HepG2 (cell line): ENCODE measurements at regions not wholly inside any gene's neighbourhood (a gene's known extent, or its start where the extent isn't known, plus 50 kb on each side); places are given as distances from the start of the nearest gene placed in this dataset.

Experiments
- ATAC-seq: fragments of 200-7000 bp; cut with Tn5 transposase; 3 replicates; pipeline ENCODE4 v1.9.1; 2020; ENCODE audit warnings: mild to moderate bottlenecking, moderate library complexity
- BruUV-seq: library from RNA; stranded (reverse); fragments of 400-500 nt; replicated peaks from 2 replicates; lab custom pipeline; 2021; lab: Mats Ljungman, UMichigan
- CTCF ChIA-PET: fragments of 300-600 bp; formaldehyde crosslinking; extraction: SDS; loops from one replicate; lab custom pipeline; 2021; ENCODE audit warnings: low total read pairs, inconsistent platforms, low intra/inter-chr PET ratio; lab: Yijun Ruan, JAX
- POLR2A ChIA-PET: fragments of 350-600 bp; sonication (Branson Sonifier 250); formaldehyde crosslinking; loops from one replicate; lab custom pipeline; 2020; ENCODE audit warnings: antibody characterized with exemption, inconsistent platforms; lab: Yijun Ruan, JAX
- DNase-seq: peaks from one replicate; pipeline ENCODE4 v3.0.0-alpha.2; 2015; ENCODE audit warnings: low spot score
- FAIRE-seq: peaks from 3 replicates; lab custom pipeline; 2011; peaks lifted over from hg19 to GRCh38; lab: Jason Lieb, UNC
- H2AFZ ChIP-seq: one replicate; pipeline ENCODE4 v1.6.1; 2011; ENCODE audit warnings: low read length, inconsistent platforms
- H3K27ac ChIP-seq: fragments of 300-600 bp; 3 replicates; pipeline ENCODE4 v1.8.0; 2011; ENCODE audit warnings: mixed run types, mild to moderate bottlenecking, mixed read lengths, low read length, inconsistent platforms; ENCODE audit not compliant: insufficient read depth; ENCODE audit errors: extremely low read length
- H3K27me3 ChIP-seq, 2 experiments: fragments of 200-600 bp in 1 of 2; 2 replicates in 1 of 2; 3 replicates in 1 of 2; pipeline versions ENCODE4 v1.6.0 to v1.8.0; 2011; ENCODE audit warnings: low read length in 2 of 2, mild to moderate bottlenecking in 2 of 2, moderate library complexity in 2 of 2, inconsistent platforms in 1 of 2; ENCODE audit not compliant: insufficient read depth in 2 of 2, control insufficient read depth in 1 of 2
- H3K36me3 ChIP-seq, 2 experiments: fragments of 200-600 bp in 1 of 2; replicated peaks in 1 of 2; 2 replicates in 1 of 2; 3 replicates in 1 of 2; pipeline versions ENCODE4 v1.5.1 to v1.8.0; 2011; ENCODE audit warnings: low read length in 2 of 2, inconsistent platforms in 1 of 2; ENCODE audit not compliant: insufficient read depth in 2 of 2, control insufficient read depth in 1 of 2
- H3K4me1 ChIP-seq: 2 replicates; pipeline ENCODE4 v1.5.1; 2012; ENCODE audit warnings: low read length, inconsistent platforms; ENCODE audit not compliant: insufficient read depth
- H3K4me2 ChIP-seq: 2 replicates; pipeline ENCODE4 v1.6.0; 2011; ENCODE audit warnings: low read depth, low read length, inconsistent platforms
- H3K4me3 ChIP-seq, 3 experiments: fragments of 200-600 bp in 1 of 3; sonication (generic), shearing (Covaris generic) in 1 of 3; replicated peaks in 1 of 3; 2 replicates each; pipeline ENCODE4 v1.5.1; 2011 to 2016; ENCODE audit warnings: low read length in 3 of 3, inconsistent platforms in 2 of 3, low read depth in 2 of 3, mild to moderate bottlenecking in 2 of 3, control low read depth in 1 of 3, mixed read lengths in 1 of 3; ENCODE audit not compliant: insufficient read depth in 1 of 3
- H3K79me2 ChIP-seq: one replicate; pipeline ENCODE4 v1.6.1; 2011; ENCODE audit warnings: low read length, inconsistent platforms; ENCODE audit not compliant: insufficient read depth
- H3K9ac ChIP-seq: 2 replicates; pipeline ENCODE4 v1.6.0; 2011; ENCODE audit warnings: mild to moderate bottlenecking, low read depth, low read length, inconsistent platforms; ENCODE audit not compliant: insufficient read depth
- H3K9me3 ChIP-seq: 2 replicates; pipeline ENCODE4 v1.5.1; 2012; ENCODE audit warnings: mild to moderate bottlenecking, low read length
- H4K20me1 ChIP-seq: 2 replicates; pipeline ENCODE4 v1.6.0; 2011; ENCODE audit warnings: inconsistent platforms, mild to moderate bottlenecking, low read length, moderate library complexity; ENCODE audit not compliant: insufficient read depth
- IRX3 ChIP-seq: sonication (generic); formaldehyde crosslinking; IDR thresholded peaks from 2 replicates; pipeline ENCODE4 v1.8.1; 2023; ENCODE audit warnings: mild to moderate bottlenecking, low read depth, missing genetic modification reagents, borderline replicate concordance
- PITX1 ChIP-seq: sonication (generic); formaldehyde crosslinking; IDR thresholded peaks from 2 replicates; pipeline ENCODE4 v1.5.1; 2020; ENCODE audit warnings: mild to moderate bottlenecking, missing genetic modification reagents
- SCMH1 ChIP-seq: sonication (generic); formaldehyde crosslinking; IDR thresholded peaks from 2 replicates; pipeline ENCODE4 v1.9.0; 2021; ENCODE audit warnings: missing genetic modification reagents, mild to moderate bottlenecking, borderline replicate concordance
- ZMYM4 ChIP-seq: sonication (generic); formaldehyde crosslinking; IDR thresholded peaks from 2 replicates; pipeline ENCODE4 v1.8.1; 2023; ENCODE audit warnings: mild to moderate bottlenecking, missing genetic modification reagents
- ZNF350 ChIP-seq: sonication (generic); formaldehyde crosslinking; IDR thresholded peaks from 2 replicates; pipeline ENCODE4 v1.4.0; 2020; ENCODE audit warnings: mild to moderate bottlenecking, low read depth, missing genetic modification reagents, borderline replicate concordance
- ZNF432 ChIP-seq: sonication (generic); formaldehyde crosslinking; IDR thresholded peaks from 2 replicates; pipeline ENCODE4 v1.5.0; 2020; ENCODE audit warnings: missing genetic modification reagents, mild to moderate bottlenecking, borderline replicate concordance
- ZNF546 ChIP-seq: sonication (generic); formaldehyde crosslinking; conservative IDR thresholded peaks from 2 replicates; pipeline ENCODE4 v1.8.1; 2023; ENCODE audit warnings: mild to moderate bottlenecking, missing genetic modification reagents
- ZNF629 ChIP-seq: sonication (generic); formaldehyde crosslinking; conservative IDR thresholded peaks from 2 replicates; pipeline ENCODE4 v1.5.0; 2020; ENCODE audit warnings: missing genetic modification reagents
- WGBS: methylation state at CpG from one replicate; pipeline ENCODE4 v1.1.6; 2017; ENCODE audit warnings: low lambda C conversion rate; 5-methylcytosine and 5-hydroxymethylcytosine counted together
- in situ Hi-C: cut with HindIII; loops from 2 replicates; pipeline ENCODE4 v1.10.0; 2017; ENCODE audit warnings: low pct_unique_long_range_greater_than_20kb; ENCODE audit not compliant: extremely low pct_ligation_motif_present
- intact Hi-C: fragments of 100-400 bp; cut with micrococcal nuclease; formaldehyde crosslinking; loops from one replicate; pipeline ENCODE4 v1.10.0; 2022; ENCODE audit not compliant: unreplicated experiment
- TF ChIP-seq, protein P1 (sequence below): IDR thresholded peaks from 2 replicates; pipeline ENCODE4 v1.6.1; 2016; ENCODE audit warnings: missing compliant biosample characterization, missing genetic modification reagents, borderline replicate concordance
- TF ChIP-seq, protein P2 (sequence below): sonication (generic); formaldehyde crosslinking; IDR thresholded peaks from 2 replicates; pipeline ENCODE4 v1.4.0; 2020; ENCODE audit warnings: mild to moderate bottlenecking, missing genetic modification reagents
- TF ChIP-seq, protein P3 (sequence below), 2 experiments: sonication (generic) in 1 of 2; formaldehyde crosslinking in 1 of 2; IDR thresholded peaks; 2 replicates each; pipeline versions ENCODE4 v1.4.0 to v1.6.1; 2018 to 2020; ENCODE audit warnings: missing genetic modification reagents in 2 of 2, borderline replicate concordance in 1 of 2, low read depth in 1 of 2, mild to moderate bottlenecking in 1 of 2, missing biosample characterization in 1 of 2
- TF ChIP-seq, protein P4 (sequence below): sonication (generic); formaldehyde crosslinking; conservative IDR thresholded peaks from 2 replicates; pipeline ENCODE4 v1.8.0; 2022; ENCODE audit warnings: mild to moderate bottlenecking, moderate library complexity, missing genetic modification reagents

DNA sequence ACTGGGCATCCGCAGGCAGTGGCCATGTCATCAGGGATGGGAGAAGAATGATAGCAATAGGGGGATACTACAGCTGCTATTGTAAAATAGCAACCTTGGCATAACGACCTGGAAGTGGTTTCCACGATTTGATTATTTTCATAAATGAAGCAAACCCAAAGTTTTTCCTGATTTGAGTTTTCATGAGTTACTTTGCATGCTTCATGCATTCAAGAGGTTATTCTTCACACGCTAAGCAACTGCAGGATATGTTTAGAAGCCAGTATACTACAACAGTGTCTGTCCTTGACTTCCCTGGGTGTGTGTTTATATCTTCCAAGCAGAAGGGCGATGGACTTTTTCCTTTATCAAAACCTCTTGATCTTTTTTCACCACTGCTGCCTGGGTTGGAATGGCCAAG, 281.1 kb upstream of the DUSP10 start:
- H3K79me2 ChIP-seq, result no peaks in the 10 kb centered on the region
- no peaks in the 10 kb centered on the region for H3K27me3 ChIP-seq
- 0 out of 2 replicates have a peak, but pooled peaks cover 4% of the 10 kb centered on the region for H3K4me1 ChIP-seq
- DNase-seq (no peak), FAIRE-seq (no peak), ATAC-seq (no peak)
- in situ Hi-C loops (no loop called here), intact Hi-C loops (no loop called here)
- ChIA-PET POLR2A (no interaction called here), CTCF (no interaction called here)
- H3K36me3 ChIP-seq, result no peaks in the 10 kb centered on the region
- TF ChIP-seq, protein P1, sequence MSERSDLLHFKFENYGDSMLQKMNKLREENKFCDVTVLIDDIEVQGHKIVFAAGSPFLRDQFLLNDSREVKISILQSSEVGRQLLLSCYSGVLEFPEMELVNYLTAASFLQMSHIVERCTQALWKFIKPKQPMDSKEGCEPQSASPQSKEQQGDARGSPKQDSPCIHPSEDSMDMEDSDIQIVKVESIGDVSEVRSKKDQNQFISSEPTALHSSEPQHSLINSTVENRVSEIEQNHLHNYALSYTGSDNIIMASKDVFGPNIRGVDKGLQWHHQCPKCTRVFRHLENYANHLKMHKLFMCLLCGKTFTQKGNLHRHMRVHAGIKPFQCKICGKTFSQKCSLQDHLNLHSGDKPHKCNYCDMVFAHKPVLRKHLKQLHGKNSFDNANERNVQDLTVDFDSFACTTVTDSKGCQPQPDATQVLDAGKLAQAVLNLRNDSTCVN (CRISPR knock-in tag), result no peak
- TF ChIP-seq ZNF432 (CRISPR knock-in tag) (no peak), ZNF350 (CRISPR knock-in tag) (no peak), ZNF546 (no peak), IRX3 (CRISPR knock-in tag) (no peak), SCMH1 (CRISPR knock-in tag) (no peak), ZNF629 (CRISPR knock-in tag) (no peak), PITX1 (no peak), ZMYM4 (CRISPR knock-in tag) (no peak)
- TF ChIP-seq, protein P2, sequence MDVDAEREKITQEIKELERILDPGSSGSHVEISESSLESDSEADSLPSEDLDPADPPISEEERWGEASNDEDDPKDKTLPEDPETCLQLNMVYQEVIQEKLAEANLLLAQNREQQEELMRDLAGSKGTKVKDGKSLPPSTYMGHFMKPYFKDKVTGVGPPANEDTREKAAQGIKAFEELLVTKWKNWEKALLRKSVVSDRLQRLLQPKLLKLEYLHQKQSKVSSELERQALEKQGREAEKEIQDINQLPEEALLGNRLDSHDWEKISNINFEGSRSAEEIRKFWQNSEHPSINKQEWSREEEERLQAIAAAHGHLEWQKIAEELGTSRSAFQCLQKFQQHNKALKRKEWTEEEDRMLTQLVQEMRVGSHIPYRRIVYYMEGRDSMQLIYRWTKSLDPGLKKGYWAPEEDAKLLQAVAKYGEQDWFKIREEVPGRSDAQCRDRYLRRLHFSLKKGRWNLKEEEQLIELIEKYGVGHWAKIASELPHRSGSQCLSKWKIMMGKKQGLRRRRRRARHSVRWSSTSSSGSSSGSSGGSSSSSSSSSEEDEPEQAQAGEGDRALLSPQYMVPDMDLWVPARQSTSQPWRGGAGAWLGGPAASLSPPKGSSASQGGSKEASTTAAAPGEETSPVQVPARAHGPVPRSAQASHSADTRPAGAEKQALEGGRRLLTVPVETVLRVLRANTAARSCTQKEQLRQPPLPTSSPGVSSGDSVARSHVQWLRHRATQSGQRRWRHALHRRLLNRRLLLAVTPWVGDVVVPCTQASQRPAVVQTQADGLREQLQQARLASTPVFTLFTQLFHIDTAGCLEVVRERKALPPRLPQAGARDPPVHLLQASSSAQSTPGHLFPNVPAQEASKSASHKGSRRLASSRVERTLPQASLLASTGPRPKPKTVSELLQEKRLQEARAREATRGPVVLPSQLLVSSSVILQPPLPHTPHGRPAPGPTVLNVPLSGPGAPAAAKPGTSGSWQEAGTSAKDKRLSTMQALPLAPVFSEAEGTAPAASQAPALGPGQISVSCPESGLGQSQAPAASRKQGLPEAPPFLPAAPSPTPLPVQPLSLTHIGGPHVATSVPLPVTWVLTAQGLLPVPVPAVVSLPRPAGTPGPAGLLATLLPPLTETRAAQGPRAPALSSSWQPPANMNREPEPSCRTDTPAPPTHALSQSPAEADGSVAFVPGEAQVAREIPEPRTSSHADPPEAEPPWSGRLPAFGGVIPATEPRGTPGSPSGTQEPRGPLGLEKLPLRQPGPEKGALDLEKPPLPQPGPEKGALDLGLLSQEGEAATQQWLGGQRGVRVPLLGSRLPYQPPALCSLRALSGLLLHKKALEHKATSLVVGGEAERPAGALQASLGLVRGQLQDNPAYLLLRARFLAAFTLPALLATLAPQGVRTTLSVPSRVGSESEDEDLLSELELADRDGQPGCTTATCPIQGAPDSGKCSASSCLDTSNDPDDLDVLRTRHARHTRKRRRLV (CRISPR knock-in tag), result no peak
- TF ChIP-seq, protein P3, sequence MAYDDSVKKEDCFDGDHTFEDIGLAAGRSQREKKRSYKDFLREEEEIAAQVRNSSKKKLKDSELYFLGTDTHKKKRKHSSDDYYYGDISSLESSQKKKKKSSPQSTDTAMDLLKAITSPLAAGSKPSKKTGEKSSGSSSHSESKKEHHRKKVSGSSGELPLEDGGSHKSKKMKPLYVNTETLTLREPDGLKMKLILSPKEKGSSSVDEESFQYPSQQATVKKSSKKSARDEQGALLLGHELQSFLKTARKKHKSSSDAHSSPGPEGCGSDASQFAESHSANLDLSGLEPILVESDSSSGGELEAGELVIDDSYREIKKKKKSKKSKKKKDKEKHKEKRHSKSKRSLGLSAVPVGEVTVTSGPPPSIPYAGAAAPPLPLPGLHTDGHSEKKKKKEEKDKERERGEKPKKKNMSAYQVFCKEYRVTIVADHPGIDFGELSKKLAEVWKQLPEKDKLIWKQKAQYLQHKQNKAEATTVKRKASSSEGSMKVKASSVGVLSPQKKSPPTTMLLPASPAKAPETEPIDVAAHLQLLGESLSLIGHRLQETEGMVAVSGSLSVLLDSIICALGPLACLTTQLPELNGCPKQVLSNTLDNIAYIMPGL (CRISPR knock-in tag; IDR thresholded peaks at IDR 0.05; ENCODE audit: borderline replicate concordance in 1 of 2, low read depth in 1 of 2), result no peak
- TF ChIP-seq, protein P4, sequence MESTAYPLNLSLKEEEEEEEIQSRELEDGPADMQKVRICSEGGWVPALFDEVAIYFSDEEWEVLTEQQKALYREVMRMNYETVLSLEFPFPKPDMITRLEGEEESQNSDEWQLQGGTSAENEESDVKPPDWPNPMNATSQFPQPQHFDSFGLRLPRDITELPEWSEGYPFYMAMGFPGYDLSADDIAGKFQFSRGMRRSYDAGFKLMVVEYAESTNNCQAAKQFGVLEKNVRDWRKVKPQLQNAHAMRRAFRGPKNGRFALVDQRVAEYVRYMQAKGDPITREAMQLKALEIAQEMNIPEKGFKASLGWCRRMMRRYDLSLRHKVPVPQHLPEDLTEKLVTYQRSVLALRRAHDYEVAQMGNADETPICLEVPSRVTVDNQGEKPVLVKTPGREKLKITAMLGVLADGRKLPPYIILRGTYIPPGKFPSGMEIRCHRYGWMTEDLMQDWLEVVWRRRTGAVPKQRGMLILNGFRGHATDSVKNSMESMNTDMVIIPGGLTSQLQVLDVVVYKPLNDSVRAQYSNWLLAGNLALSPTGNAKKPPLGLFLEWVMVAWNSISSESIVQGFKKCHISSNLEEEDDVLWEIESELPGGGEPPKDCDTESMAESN (CRISPR knock-in tag), result no peak
- H3K4me2 ChIP-seq, result no peak overlapping the region
- H3K27ac ChIP-seq, result no peak overlapping the region
- H2AFZ ChIP-seq, result no peak overlapping the region
- H3K9ac ChIP-seq, result no peak overlapping the region
- 16% methylated on average over 5 of the region's 5 CpGs for WGBS
- BruUV-seq, result no TSS peak
- H4K20me1 ChIP-seq, result no peaks in the 10 kb centered on the region
- H3K4me3 ChIP-seq, result no peak overlapping the region
- no peaks in the 10 kb centered on the region for H3K9me3 ChIP-seq
